ENCODE measurements at regions not wholly inside any gene's neighbourhood (a gene's known extent, or its start where the extent isn't known, plus 50 kb on each side); places are given as distances from the start of the nearest gene placed in this dataset.

DNA sequence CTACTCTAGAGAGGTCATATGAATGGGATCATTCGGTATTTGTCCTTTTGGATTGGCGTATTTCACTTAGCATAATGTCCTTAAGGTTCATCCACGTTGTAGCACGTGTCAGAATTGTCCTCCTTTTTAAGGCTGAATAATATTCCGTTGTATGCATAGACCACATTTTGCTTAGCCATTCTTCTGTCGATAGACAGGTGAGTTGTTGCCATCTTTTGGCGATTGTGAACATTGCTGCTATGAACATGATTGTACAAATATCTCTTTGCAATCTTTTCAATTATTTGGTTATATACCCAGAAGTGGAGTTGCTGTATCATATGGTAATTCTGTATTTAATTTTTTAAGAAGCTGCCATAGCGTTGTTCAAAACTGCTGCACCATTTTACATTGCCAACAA is 52.4 kb upstream of the GOLGA8J start:
- H3K4me1 ChIP-seq (ENCODE audit: control insufficient read depth, insufficient read depth, low read length) = no peaks in the 10 kb centered on the region
- H3K4me3 ChIP-seq (ENCODE audit: low read length) = no peak overlapping the region
- H3K36me3 ChIP-seq (ENCODE audit: insufficient read depth, low read length) = no peaks in the 10 kb centered on the region
- no peak overlapping the region for H3K9ac ChIP-seq (ENCODE audit: low read depth, low read length)
- peaks cover 3% of the 10 kb centered on the region for H3K9me3 ChIP-seq (replicated peaks; ENCODE audit: low read length)
- no peaks in the 10 kb centered on the region for H3K27me3 ChIP-seq (ENCODE audit: control insufficient read depth, insufficient read depth, low read length)
- no peak overlapping the region for H3K4me2 ChIP-seq (ENCODE audit: low read length)

DNA sequence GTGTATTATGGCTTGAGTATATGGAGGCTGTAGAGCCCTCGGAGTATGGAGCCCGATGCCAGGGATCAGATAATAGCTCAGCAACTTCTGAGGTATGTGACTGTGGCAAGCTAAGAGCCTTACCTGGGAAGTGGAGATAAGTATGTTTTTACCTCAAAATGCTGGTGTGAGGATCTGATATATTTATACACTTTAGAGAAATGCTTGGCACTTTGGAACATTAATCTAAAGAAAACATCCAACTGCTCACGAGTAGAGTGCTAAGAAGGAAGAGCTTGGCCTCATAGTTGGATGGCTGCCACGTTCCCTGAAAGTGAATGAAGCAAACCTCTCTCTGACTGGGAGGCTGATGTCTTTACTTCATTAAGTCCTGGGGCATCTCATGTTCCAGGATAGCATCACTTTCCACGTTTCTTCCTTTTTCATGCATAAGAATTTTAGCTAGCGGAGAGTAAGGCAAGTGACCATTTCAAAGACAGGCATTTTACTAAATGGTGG is 58.9 kb upstream of the GOLGA8J start:
- Histone ChIP-seq H3K4me1 (ENCODE audit: control insufficient read depth, insufficient read depth, low read length) (no peaks in the 10 kb centered on the region), H3K9me3 (replicated peaks; ENCODE audit: low read length) (no peaks in the 10 kb centered on the region), H3K9ac (ENCODE audit: low read depth, low read length) (no peak overlapping the region), H3K4me3 (ENCODE audit: low read length) (no peak overlapping the region), H3K27me3 (ENCODE audit: control insufficient read depth, insufficient read depth, low read length) (peaks cover 11% of the 10 kb centered on the region), H3K36me3 (ENCODE audit: insufficient read depth, low read length) (no peaks in the 10 kb centered on the region), H3K4me2 (ENCODE audit: low read length) (no peak overlapping the region)

DNA sequence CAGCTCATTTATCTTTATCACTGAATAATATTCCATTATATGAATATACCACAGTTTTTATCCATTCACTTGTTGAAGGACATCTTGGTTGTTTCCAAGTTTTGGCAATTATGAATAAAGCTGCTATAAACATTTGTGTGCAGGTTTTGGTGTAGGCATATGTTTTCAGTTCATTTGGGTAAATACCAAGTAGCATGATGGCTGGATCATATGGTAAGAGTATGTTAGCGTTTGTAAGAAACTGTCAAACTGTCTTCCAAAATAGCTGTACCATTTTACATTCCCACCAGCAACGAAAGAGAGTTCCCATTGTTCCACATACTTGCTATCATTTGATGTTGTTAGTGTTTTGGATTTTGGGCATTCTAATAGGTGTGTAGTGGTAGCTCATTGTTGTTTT is 72.0 kb upstream of the GOLGA8J start:
- Histone ChIP-seq H3K4me3 (ENCODE audit: low read length) (no peak overlapping the region), H3K4me2 (ENCODE audit: low read length) (no peak overlapping the region), H3K4me1 (ENCODE audit: control insufficient read depth, insufficient read depth, low read length) (no peaks in the 10 kb centered on the region), H3K36me3 (ENCODE audit: insufficient read depth, low read length) (no peaks in the 10 kb centered on the region), H3K9ac (ENCODE audit: low read depth, low read length) (no peak overlapping the region), H3K27me3 (ENCODE audit: control insufficient read depth, insufficient read depth, low read length) (peaks cover 15% of the 10 kb centered on the region), H3K9me3 (replicated peaks; ENCODE audit: low read length) (no peaks in the 10 kb centered on the region)

DNA sequence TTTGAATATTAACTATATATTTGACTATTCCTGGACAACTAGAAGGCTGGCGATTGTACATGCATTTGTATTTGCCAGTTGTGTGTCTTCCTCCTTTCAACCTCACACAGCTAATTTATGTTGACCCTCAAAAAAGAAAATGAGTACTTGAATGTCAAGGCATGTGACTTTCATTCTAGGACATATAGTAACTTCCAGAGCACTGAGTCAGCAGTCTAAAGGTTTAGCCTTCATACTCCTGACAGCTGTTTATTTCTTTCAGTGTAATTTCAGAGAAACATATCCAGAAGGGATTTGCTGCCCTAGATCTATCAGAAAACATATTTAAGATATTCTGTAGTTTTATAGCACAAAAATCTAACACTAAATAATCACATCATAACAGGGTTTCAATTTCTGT is 74.6 kb upstream of the GOLGA8J start:
- Histone ChIP-seq H3K36me3 (ENCODE audit: insufficient read depth, low read length) (no peaks in the 10 kb centered on the region), H3K9ac (ENCODE audit: low read depth, low read length) (no peak overlapping the region), H3K27me3 (ENCODE audit: control insufficient read depth, insufficient read depth, low read length) (peaks cover 9% of the 10 kb centered on the region), H3K4me3 (ENCODE audit: low read length) (no peak overlapping the region), H3K4me1 (ENCODE audit: control insufficient read depth, insufficient read depth, low read length) (no peaks in the 10 kb centered on the region), H3K9me3 (replicated peaks; ENCODE audit: low read length) (no peaks in the 10 kb centered on the region), H3K4me2 (ENCODE audit: low read length) (no peak overlapping the region)

DNA sequence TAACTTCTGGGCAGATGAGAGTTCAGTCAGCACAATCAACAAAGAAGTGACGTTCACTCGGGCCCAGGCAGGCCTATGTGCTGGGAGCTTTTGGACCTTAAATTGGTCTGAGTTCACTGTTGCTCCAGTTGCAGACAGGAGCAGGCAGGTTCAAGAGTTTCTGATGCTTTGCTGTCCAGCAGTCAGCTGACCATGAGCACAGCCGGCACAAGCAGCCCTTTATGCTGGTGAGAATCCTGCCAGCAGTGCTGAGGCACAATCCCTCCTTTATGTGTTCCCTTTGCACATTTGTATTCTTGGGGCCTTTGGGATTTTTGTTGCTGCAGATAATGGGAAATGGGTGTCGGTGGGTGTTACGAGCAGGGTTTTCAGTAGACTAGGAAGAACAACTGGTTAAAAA is 81.2 kb upstream of the GOLGA8J start:
- H3K4me3 ChIP-seq (ENCODE audit: low read length) = no peak overlapping the region
- no peaks in the 10 kb centered on the region for H3K4me1 ChIP-seq (ENCODE audit: control insufficient read depth, insufficient read depth, low read length)
- H3K4me2 ChIP-seq (ENCODE audit: low read length) = no peak overlapping the region
- H3K9ac ChIP-seq (ENCODE audit: low read depth, low read length) = no peak overlapping the region
- peaks cover 24% of the 10 kb centered on the region for H3K27me3 ChIP-seq (ENCODE audit: control insufficient read depth, insufficient read depth, low read length)
- no peaks in the 10 kb centered on the region for H3K9me3 ChIP-seq (replicated peaks; ENCODE audit: low read length)
- H3K36me3 ChIP-seq (ENCODE audit: insufficient read depth, low read length) = no peaks in the 10 kb centered on the region

DNA sequence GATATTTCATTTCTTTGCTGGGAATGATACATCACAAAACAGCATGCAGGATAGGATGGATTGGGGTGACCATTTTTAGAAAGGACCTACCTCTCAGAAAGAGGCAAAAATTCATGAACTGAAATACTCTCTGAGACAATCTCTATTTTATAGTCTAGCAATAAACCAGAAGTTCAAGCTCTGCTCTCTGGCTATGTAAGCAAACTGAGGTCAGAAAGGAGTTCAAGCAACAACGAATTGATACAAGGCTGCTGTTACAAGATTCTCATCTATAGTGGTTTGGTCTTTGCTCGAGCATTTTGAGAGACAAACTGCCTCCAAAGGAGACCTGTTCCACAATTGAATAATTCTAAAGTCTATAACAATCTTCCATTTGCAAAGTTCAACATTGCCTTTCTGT is 84.7 kb upstream of the GOLGA8J start:
- no peaks in the 10 kb centered on the region for H3K36me3 ChIP-seq (ENCODE audit: insufficient read depth, low read length)
- peaks cover 20% of the 10 kb centered on the region for H3K27me3 ChIP-seq (ENCODE audit: control insufficient read depth, insufficient read depth, low read length)
- H3K4me3 ChIP-seq (ENCODE audit: low read length) = no peak overlapping the region
- H3K9ac ChIP-seq (ENCODE audit: low read depth, low read length) = no peak overlapping the region
- no peaks in the 10 kb centered on the region for H3K9me3 ChIP-seq (replicated peaks; ENCODE audit: low read length)
- H3K4me1 ChIP-seq (ENCODE audit: control insufficient read depth, insufficient read depth, low read length) = no peaks in the 10 kb centered on the region
- H3K4me2 ChIP-seq (ENCODE audit: low read length) = no peak overlapping the region

DNA sequence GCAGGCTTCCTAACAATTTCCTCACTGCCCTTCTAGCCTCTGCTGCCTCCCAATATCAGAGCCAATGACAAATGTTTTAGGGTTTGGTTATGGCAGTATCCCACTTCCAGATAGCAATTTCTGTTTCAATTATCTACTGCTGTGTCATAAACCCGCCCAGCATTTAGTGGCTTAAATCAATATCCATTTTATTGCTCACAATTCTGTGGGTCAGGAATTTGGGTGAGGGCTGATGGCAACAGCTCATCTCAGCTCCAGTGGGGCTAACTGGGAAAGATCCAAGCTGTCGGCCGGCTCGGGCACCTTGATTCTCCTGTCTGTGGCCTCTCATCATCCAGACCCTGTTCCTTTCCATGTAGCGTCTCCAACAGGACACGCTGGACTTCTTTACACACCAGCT is 85.3 kb upstream of the GOLGA8J start:
- H3K27me3 ChIP-seq (ENCODE audit: control insufficient read depth, insufficient read depth, low read length) = peaks cover 20% of the 10 kb centered on the region
- no peak overlapping the region for H3K4me2 ChIP-seq (ENCODE audit: low read length)
- H3K36me3 ChIP-seq (ENCODE audit: insufficient read depth, low read length) = no peaks in the 10 kb centered on the region
- no peak overlapping the region for H3K4me3 ChIP-seq (ENCODE audit: low read length)
- no peaks in the 10 kb centered on the region for H3K4me1 ChIP-seq (ENCODE audit: control insufficient read depth, insufficient read depth, low read length)
- no peaks in the 10 kb centered on the region for H3K9me3 ChIP-seq (replicated peaks; ENCODE audit: low read length)
- no peak overlapping the region for H3K9ac ChIP-seq (ENCODE audit: low read depth, low read length)

DNA sequence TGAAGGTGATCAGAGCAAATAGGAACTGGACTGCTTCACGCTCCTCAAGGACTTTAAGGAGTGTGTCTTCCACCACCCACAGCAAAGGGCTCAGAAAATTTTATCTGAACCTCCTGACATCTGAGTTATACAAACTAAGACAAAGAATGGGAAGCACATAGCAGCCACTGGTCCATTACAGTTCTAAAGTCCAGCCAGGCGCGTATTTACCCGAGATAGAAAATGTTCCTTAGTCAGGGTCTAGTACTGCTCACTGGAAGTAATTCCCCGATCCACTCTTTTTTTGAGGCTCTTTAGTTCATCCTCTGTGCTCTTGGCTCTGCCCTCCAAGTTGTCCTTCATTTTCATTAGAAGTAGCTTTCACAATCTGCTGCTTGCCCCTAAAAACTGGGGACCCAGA is 88.5 kb upstream of the GOLGA8J start:
- Histone ChIP-seq H3K4me1 (ENCODE audit: control insufficient read depth, insufficient read depth, low read length) (no peaks in the 10 kb centered on the region), H3K9me3 (replicated peaks; ENCODE audit: low read length) (no peaks in the 10 kb centered on the region), H3K4me2 (ENCODE audit: low read length) (no peak overlapping the region), H3K27me3 (ENCODE audit: control insufficient read depth, insufficient read depth, low read length) (peaks cover 31% of the 10 kb centered on the region), H3K4me3 (ENCODE audit: low read length) (no peak overlapping the region), H3K9ac (ENCODE audit: low read depth, low read length) (no peak overlapping the region), H3K36me3 (ENCODE audit: insufficient read depth, low read length) (no peaks in the 10 kb centered on the region)

DNA sequence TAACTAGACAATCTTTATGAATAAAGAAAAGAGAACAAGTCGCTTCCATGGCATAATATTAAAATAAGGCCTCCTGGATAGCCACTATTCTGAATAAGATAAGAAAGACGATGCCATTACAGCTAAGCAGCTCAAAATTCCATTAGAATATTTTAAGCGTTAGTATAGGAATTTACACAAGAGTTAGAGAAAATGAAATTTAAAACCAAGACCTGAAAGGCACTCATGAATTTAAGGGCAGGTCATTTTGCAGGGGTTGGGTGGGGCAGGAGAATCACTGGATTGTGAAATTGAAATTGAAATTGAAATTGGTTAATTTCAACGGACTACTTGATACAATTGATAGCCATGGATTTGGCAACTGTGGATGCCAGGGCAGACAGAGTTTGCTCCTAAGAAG is 91.8 kb upstream of the GOLGA8J start:
- H3K36me3 ChIP-seq (ENCODE audit: insufficient read depth, low read length) = no peaks in the 10 kb centered on the region
- no peak overlapping the region for H3K9ac ChIP-seq (ENCODE audit: low read depth, low read length)
- no peaks in the 10 kb centered on the region for H3K9me3 ChIP-seq (replicated peaks; ENCODE audit: low read length)
- no peaks in the 10 kb centered on the region for H3K4me1 ChIP-seq (ENCODE audit: control insufficient read depth, insufficient read depth, low read length)
- H3K4me3 ChIP-seq (ENCODE audit: low read length) = no peak overlapping the region
- H3K4me2 ChIP-seq (ENCODE audit: low read length) = no peak overlapping the region
- H3K27me3 ChIP-seq (ENCODE audit: control insufficient read depth, insufficient read depth, low read length) = peaks cover 18% of the 10 kb centered on the region

DNA sequence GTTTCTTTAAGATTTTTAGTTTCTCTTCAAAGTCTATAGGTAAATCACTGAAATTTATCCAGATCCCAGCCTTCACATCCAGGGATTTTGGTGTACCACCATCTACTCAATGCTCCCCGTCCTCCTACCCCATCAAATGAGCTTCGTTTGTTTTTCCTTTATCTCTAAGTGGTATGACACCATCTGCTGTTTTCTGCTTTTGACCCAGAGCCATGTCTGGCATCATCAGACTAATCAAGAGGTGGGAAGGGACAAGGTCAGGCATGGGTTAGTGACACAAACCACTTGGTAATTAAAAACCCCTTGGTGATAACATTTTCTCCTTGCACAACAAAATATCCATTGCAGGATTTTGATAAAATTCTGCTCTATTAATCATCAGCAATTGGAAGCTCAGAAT is 92.7 kb upstream of the GOLGA8J start:
- no peak overlapping the region for H3K4me2 ChIP-seq (ENCODE audit: low read length)
- no peaks in the 10 kb centered on the region for H3K36me3 ChIP-seq (ENCODE audit: insufficient read depth, low read length)
- H3K4me3 ChIP-seq (ENCODE audit: low read length) = no peak overlapping the region
- H3K9me3 ChIP-seq (replicated peaks; ENCODE audit: low read length) = no peaks in the 10 kb centered on the region
- H3K27me3 ChIP-seq (ENCODE audit: control insufficient read depth, insufficient read depth, low read length) = peaks cover 18% of the 10 kb centered on the region
- H3K9ac ChIP-seq (ENCODE audit: low read depth, low read length) = no peak overlapping the region
- no peaks in the 10 kb centered on the region for H3K4me1 ChIP-seq (ENCODE audit: control insufficient read depth, insufficient read depth, low read length)

DNA sequence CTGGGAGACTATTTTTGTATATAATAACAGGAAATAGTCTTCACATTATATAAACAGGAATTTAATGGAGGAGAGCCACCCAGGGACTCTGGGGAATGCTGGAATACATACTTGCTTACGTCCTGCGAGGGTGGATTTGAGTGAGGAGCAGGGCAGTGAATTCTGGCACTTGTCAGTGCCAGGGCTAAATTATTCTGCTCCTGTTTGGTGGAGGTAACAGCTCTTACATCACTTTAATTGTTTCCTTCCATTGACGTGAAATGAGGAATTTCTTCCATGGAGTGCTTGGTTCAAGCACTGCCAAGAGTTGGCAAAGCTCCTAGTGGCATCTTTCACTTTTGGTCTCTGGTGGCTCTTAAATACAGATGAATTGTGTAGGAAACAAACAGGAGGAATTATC is 94.1 kb upstream of the GOLGA8J start:
- H3K4me2 ChIP-seq (ENCODE audit: low read length) = no peak overlapping the region
- H3K9me3 ChIP-seq (replicated peaks; ENCODE audit: low read length) = no peaks in the 10 kb centered on the region
- no peak overlapping the region for H3K4me3 ChIP-seq (ENCODE audit: low read length)
- no peak overlapping the region for H3K9ac ChIP-seq (ENCODE audit: low read depth, low read length)
- H3K36me3 ChIP-seq (ENCODE audit: insufficient read depth, low read length) = no peaks in the 10 kb centered on the region
- H3K27me3 ChIP-seq (ENCODE audit: control insufficient read depth, insufficient read depth, low read length) = peaks cover 13% of the 10 kb centered on the region
- H3K4me1 ChIP-seq (ENCODE audit: control insufficient read depth, insufficient read depth, low read length) = no peaks in the 10 kb centered on the region

DNA sequence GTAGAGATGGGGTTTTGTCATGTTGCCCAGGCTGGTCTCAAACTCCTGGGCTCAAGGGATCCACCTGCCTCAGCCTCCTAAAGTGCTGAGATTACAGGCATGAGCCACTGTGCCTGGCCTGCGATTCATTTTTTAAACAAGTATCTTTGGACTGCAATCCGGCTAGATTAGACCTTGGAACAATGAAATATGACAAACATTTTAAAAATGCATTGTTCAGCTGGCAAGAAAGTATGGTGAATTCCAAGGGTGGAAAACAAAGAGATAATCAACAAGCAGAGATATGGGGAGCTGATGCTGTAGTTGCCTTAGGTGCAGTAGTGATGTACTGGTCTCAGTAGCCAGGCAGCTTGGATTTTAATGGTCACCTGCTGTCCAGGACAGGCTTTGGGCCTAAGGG is 95.8 kb upstream of the GOLGA8J start:
- no peaks in the 10 kb centered on the region for H3K4me1 ChIP-seq (ENCODE audit: control insufficient read depth, insufficient read depth, low read length)
- peaks cover 13% of the 10 kb centered on the region for H3K27me3 ChIP-seq (ENCODE audit: control insufficient read depth, insufficient read depth, low read length)
- no peak overlapping the region for H3K9ac ChIP-seq (ENCODE audit: low read depth, low read length)
- H3K36me3 ChIP-seq (ENCODE audit: insufficient read depth, low read length) = no peaks in the 10 kb centered on the region
- no peaks in the 10 kb centered on the region for H3K9me3 ChIP-seq (replicated peaks; ENCODE audit: low read length)
- no peak overlapping the region for H3K4me3 ChIP-seq (ENCODE audit: low read length)
- H3K4me2 ChIP-seq (ENCODE audit: low read length) = no peak overlapping the region
